ENCODE measurements at regions not wholly inside any gene's neighbourhood (a gene's known extent, or its start where the extent isn't known, plus 50 kb on each side); places are given as distances from the start of the nearest gene placed in this dataset.

DNA sequence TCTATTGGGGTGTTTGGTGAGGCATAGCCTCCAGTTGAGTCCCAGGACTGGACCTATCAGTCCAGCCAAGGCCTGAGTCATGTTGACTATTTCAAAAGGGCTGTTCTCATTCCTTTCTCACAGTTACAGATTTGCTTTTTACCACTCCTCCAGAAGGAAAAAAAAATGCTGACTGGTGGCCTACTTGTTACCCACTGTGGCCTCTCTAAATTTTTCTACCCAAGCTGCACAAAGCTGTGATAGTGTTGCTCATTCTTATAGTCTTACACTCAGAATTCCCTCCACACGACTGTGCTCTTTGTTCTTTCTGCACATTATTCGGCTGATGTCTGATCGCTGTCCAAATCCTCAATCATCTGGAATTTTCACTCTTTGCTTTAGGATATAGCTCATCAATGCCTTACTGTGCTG lies 1142.2 kb downstream of the IGSF11 start:
- no peaks in the 10 kb centered on the region for H3K27me3 ChIP-seq
- TF ChIP-seq POLR2AphosphoS5 (IDR thresholded peaks at IDR 0.05) (no peak), EP300 (IDR thresholded peaks at IDR 0.05) (no peak), POLR2A (IDR thresholded peaks at IDR 0.05) (no peak), CTCF (IDR thresholded peaks at IDR 0.05) (no peak)
- ATAC-seq, result no peak
- peaks cover 0 to 4% (median 0%) of the 10 kb centered on the region in 3 donors for H3K4me1 ChIP-seq
- 63 to 66% methylated on average over 3 of the region's 3 CpGs for WGBS, 2 donors (ENCODE audit: low coverage in 1 of 2)
- no peak overlapping the region for H3K4me3 ChIP-seq
- H3K36me3 ChIP-seq, result no peaks in the 10 kb centered on the region
- H3K9me3 ChIP-seq, result peaks cover 0 to 7% (median 0%) of the 10 kb centered on the region in 3 donors
- H3K27ac ChIP-seq, result no peak overlapping the region

- Histone ChIP-seq H3K9me3 (peaks cover 0 to 13% (median 0%) of the 10 kb centered on the region in 3 donors), H3K4me3 (no peak overlapping the region), H3K36me3 (no peaks in the 10 kb centered on the region), H3K27ac (no peak overlapping the region), H3K4me1 (peaks cover 0 to 4% (median 0%) of the 10 kb centered on the region in 3 donors), H3K27me3 (no peaks in the 10 kb centered on the region)
- ATAC-seq, result no peak
- TF ChIP-seq CTCF (IDR thresholded peaks at IDR 0.05) (no peak), POLR2A (IDR thresholded peaks at IDR 0.05) (no peak), EP300 (IDR thresholded peaks at IDR 0.05) (no peak), POLR2AphosphoS5 (IDR thresholded peaks at IDR 0.05) (no peak)
Measured at GRCh38 chr3:117893001-117893400, 1141.6 kb downstream of the IGSF11 start.

- Histone ChIP-seq H3K4me1 (peaks cover 0 to 4% (median 0%) of the 10 kb centered on the region in 3 donors), H3K4me3 (no peak overlapping the region), H3K36me3 (no peaks in the 10 kb centered on the region), H3K27ac (no peak overlapping the region), H3K27me3 (no peaks in the 10 kb centered on the region), H3K9me3 (peaks cover 0 to 16% (median 0%) of the 10 kb centered on the region in 3 donors)
- 42 to 67% methylated on average over 2 of the region's 2 CpGs for WGBS, 2 donors (ENCODE audit: low coverage in 1 of 2)
- ATAC-seq, result no peak
- TF ChIP-seq CTCF (IDR thresholded peaks at IDR 0.05) (no peak), POLR2AphosphoS5 (IDR thresholded peaks at IDR 0.05) (no peak), POLR2A (IDR thresholded peaks at IDR 0.05) (no peak), EP300 (IDR thresholded peaks at IDR 0.05) (no peak)
Measured at GRCh38 chr3:117893638-117894037, 1141.0 kb downstream of the IGSF11 start.

GRCh38 chr3:117898722-117899522 lies 1135.7 kb downstream of the IGSF11 start:
- Histone ChIP-seq H3K27me3 (no peaks in the 10 kb centered on the region), H3K9me3 (peaks cover 0 to 16% (median 0%) of the 10 kb centered on the region in 3 donors), H3K36me3 (no peaks in the 10 kb centered on the region), H3K4me1 (no peaks in the 10 kb centered on the region), H3K27ac (no peak overlapping the region), H3K4me3 (no peak overlapping the region)
- ATAC-seq, result no peak
- whole genome bisulfite sequencing, 2 donors (ENCODE audit: low coverage in 1 of 2), result 48 to 65% methylated on average over 3 to 5 of the region's 6 CpGs
- TF ChIP-seq CTCF (IDR thresholded peaks at IDR 0.05) (no peak), POLR2AphosphoS5 (IDR thresholded peaks at IDR 0.05) (no peak), EP300 (IDR thresholded peaks at IDR 0.05) (no peak), POLR2A (IDR thresholded peaks at IDR 0.05) (no peak)

GRCh38 chr3:117903226-117903625 lies 1131.4 kb downstream of the IGSF11 start:
- no peaks in the 10 kb centered on the region for H3K36me3 ChIP-seq
- no peak overlapping the region for H3K27ac ChIP-seq
- ATAC-seq, result no peak
- H3K4me1 ChIP-seq, result no peaks in the 10 kb centered on the region
- TF ChIP-seq CTCF (IDR thresholded peaks at IDR 0.05) (no peak), EP300 (IDR thresholded peaks at IDR 0.05) (no peak), POLR2AphosphoS5 (IDR thresholded peaks at IDR 0.05) (no peak), POLR2A (IDR thresholded peaks at IDR 0.05) (no peak)
- peaks cover 0 to 1% (median 0%) of the 10 kb centered on the region in 3 donors for H3K9me3 ChIP-seq
- H3K27me3 ChIP-seq, result no peaks in the 10 kb centered on the region
- H3K4me3 ChIP-seq, result no peak overlapping the region
